T47D (cell line): ENCODE measurements at regions not wholly inside any gene's neighbourhood (a gene's known extent, or its start where the extent isn't known, plus 50 kb on each side); places are given as distances from the start of the nearest gene placed in this dataset.
A peak's percentile ranks its signal among the peaks of the same experiment; 100 is the strongest.

Source experiments
- DNase-seq, 2 experiments: peaks; one replicate each; pipeline versions ENCODE4 v3.0.0 to v3.0.0-alpha.2; 2011 to 2012; ENCODE audit warnings: low read depth in 1 of 2, low spot score in 1 of 2
- JUND ChIP-seq: IDR thresholded peaks from 2 replicates; pipeline ENCODE4 v1.6.1; 2012; ENCODE audit warnings: low read depth
- in situ Hi-C: cut with HindIII; loops from 2 replicates; pipeline ENCODE4 v1.10.0; 2016; ENCODE audit warnings: low sequenced_read_pairs, low pct_unique_long_range_greater_than_20kb

- in situ Hi-C loops = no loop called here
- no peak for TF ChIP-seq JUND
- no peak for DNase-seq
Observed at GRCh38 chr5:165149431-165149830, 1644.0 kb downstream of the MAT2B start.

GRCh38 chr5:165152058-165152457 lies 1646.6 kb downstream of the MAT2B start:
- in situ Hi-C loops = no loop called here

GRCh38 chr5:165157219-165157618 lies 1651.8 kb downstream of the MAT2B start:
- in situ Hi-C loops = no loop called here
- no peak for DNase-seq
- no peak for TF ChIP-seq JUND

More at GRCh38 chr5:165152058-165152457, 1646.6 kb downstream of the MAT2B start:
- no peak for TF ChIP-seq JUND
- DNase-seq = no peak

GRCh38 chr5:165161204-165161603 lies 1655.8 kb downstream of the MAT2B start:
- in situ Hi-C loops = no loop called here
- DNase-seq = no peak
- no peak for TF ChIP-seq JUND

- in situ Hi-C loops = no loop called here
- TF ChIP-seq JUND = no peak
Observed at GRCh38 chr5:165163861-165164260, 1658.4 kb downstream of the MAT2B start.

GRCh38 chr5:165173651-165174050 lies 1668.2 kb downstream of the MAT2B start:
- no peak for TF ChIP-seq JUND
- DNase-seq = no peak
- in situ Hi-C loops = no loop called here

More at GRCh38 chr5:165163861-165164260, 1658.4 kb downstream of the MAT2B start:
- no peak for DNase-seq

- in situ Hi-C loops = no loop called here
- no peak for TF ChIP-seq JUND
- DNase-seq = no peak
Observed at GRCh38 chr5:165175041-165175440, 1669.6 kb downstream of the MAT2B start.

GRCh38 chr5:165184183-165184582 lies 1678.8 kb downstream of the MAT2B start:
- TF ChIP-seq JUND = no peak
- in situ Hi-C loops = no loop called here
- no peak for DNase-seq

GRCh38 chr5:165185716-165186115 lies 1680.3 kb downstream of the MAT2B start:
- no peak for TF ChIP-seq JUND
- DNase-seq = no peak
- in situ Hi-C loops = no loop called here

GRCh38 chr5:165187815-165188214 lies 1682.4 kb downstream of the MAT2B start:
- in situ Hi-C loops = no loop called here
- DNase-seq = no peak
- TF ChIP-seq JUND = no peak

GRCh38 chr5:165188556-165189175 lies 1683.2 kb downstream of the MAT2B start:
- no peak for DNase-seq
- in situ Hi-C loops = no loop called here
- no peak for TF ChIP-seq JUND

GRCh38 chr5:165196961-165197360 lies 1691.5 kb downstream of the MAT2B start:
- in situ Hi-C loops = no loop called here
- no peak for DNase-seq
- no peak for TF ChIP-seq JUND

GRCh38 chr5:165201369-165201768 lies 1696.0 kb downstream of the MAT2B start:
- in situ Hi-C loops = no loop called here
- DNase-seq = no peak
- TF ChIP-seq JUND = no peak

- in situ Hi-C loops = no loop called here
- no peak for DNase-seq
- TF ChIP-seq JUND = peak; percentile 67; the same call in 1 of the 2 replicates
Observed at GRCh38 chr5:165201771-165202518, 1696.5 kb downstream of the MAT2B start.
